Esophagus squamous epithelium (tissue), 5 donors: ENCODE measurements at regions not wholly inside any gene's neighbourhood (a gene's known extent, or its start where the extent isn't known, plus 50 kb on each side); places are given as distances from the start of the nearest gene placed in this dataset.

Experiments used
- DNase-seq: peaks from one replicate; lab custom pipeline; 2025; lab: John Stamatoyannopoulos, UW
- H3K27ac ChIP-seq, 4 donors: fragments of 200-600 bp; sonication (generic); one replicate each; pipeline ENCODE4 v1.5.1; 2016 to 2019; ENCODE audit warnings: mild to moderate bottlenecking in 1 of 4
- H3K27me3 ChIP-seq, 4 donors: fragments of 200-600 bp; sonication (generic); 1 replicate in 3 of 4; 2 replicates in 1 of 4; pipeline versions ENCODE4 v1.5.1 to v1.6.0; 2017 to 2021; ENCODE audit warnings: antibody characterized with exemption in 1 of 4
- H3K36me3 ChIP-seq, 3 donors: fragments of 200-600 bp; sonication (generic); one replicate each; pipeline ENCODE4 v1.5.1; 2016 to 2019
- H3K4me1 ChIP-seq, 3 donors: fragments of 200-600 bp; sonication (generic); one replicate each; pipeline ENCODE4 v1.5.1; 2017 to 2019
- H3K4me3 ChIP-seq, 4 donors: fragments of 200-600 bp; sonication (generic); 1 replicate in 3 of 4; 2 replicates in 1 of 4; pipeline ENCODE4 v1.5.1; 2016 to 2019; ENCODE audit warnings: mild to moderate bottlenecking in 2 of 4, moderate library complexity in 1 of 4
- H3K9me3 ChIP-seq, 3 donors: fragments of 200-600 bp; sonication (generic); one replicate each; pipeline ENCODE4 v1.5.1; 2016 to 2019
- POLR2A ChIP-seq, 4 donors: fragments of 450-650 bp; IDR thresholded peaks; one replicate each; pipeline ENCODE4 v1.6.1; 2017; ENCODE audit warnings: antibody characterized with exemption in 4 of 4, mild to moderate bottlenecking in 4 of 4, moderate library complexity in 3 of 4
- WGBS, 2 donors: methylation state at CpG; one replicate each; pipeline ENCODE4 v1.1.5; 2018; 5-methylcytosine and 5-hydroxymethylcytosine counted together
- intact Hi-C: fragments of 100-400 bp; cut with DNase I; formaldehyde crosslinking; loops from one replicate; pipeline ENCODE4 v1.15.0; 2022
- TF ChIP-seq, protein P1 (sequence below), 6 experiments: fragments of 450-650 bp in 4 of 6; fragments of 200-600 bp in 2 of 6; sonication (generic) in 2 of 6; IDR thresholded peaks; one replicate each; pipeline ENCODE4 v1.5.1; 2016 to 2019; ENCODE audit warnings: antibody characterized with exemption in 6 of 6, mild to moderate bottlenecking in 4 of 6, moderate library complexity in 4 of 6
- donor health status: DM: yes; HTN: yes; CAD: no.

DNA sequence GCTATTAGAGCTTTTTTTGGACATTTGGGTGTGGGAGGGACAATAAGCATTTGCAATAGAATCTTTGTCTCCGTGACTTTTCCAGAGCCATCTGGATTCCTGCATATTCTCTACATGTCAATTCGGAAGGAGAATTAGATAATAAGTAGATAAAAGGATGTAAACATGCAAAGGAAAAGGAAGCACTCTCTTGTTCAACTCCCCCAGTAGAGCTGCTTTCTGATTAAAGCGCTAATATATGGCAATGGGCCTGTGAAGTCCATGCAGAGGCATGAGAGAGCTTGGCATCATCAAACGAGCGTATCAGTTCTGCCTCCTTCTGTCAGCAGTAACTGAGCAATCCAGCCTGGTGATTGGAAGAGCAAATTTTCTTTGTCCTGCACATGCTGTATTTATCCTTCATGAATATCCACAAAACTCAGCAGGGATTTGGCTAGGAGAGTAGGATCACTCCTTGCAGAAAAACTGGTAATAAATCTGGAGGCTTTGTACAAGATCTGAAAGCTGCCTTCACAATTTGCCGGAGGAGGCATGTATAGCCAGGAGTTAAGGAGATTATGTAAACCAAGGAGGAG is 1752.9 kb downstream of the MAT2B start:
- Histone ChIP-seq H3K27ac (no peak overlapping the region), H3K4me3 (no peak overlapping the region), H3K4me1 (no peaks in the 10 kb centered on the region), H3K36me3 (no peaks in the 10 kb centered on the region), H3K9me3 (no peaks in the 10 kb centered on the region), H3K27me3 (no peaks in the 10 kb centered on the region)
- DNase-seq = no peak
- intact Hi-C loops = no loop called here
- no peak for TF ChIP-seq POLR2A (IDR thresholded peaks at IDR 0.05)
- TF ChIP-seq, protein P1, sequence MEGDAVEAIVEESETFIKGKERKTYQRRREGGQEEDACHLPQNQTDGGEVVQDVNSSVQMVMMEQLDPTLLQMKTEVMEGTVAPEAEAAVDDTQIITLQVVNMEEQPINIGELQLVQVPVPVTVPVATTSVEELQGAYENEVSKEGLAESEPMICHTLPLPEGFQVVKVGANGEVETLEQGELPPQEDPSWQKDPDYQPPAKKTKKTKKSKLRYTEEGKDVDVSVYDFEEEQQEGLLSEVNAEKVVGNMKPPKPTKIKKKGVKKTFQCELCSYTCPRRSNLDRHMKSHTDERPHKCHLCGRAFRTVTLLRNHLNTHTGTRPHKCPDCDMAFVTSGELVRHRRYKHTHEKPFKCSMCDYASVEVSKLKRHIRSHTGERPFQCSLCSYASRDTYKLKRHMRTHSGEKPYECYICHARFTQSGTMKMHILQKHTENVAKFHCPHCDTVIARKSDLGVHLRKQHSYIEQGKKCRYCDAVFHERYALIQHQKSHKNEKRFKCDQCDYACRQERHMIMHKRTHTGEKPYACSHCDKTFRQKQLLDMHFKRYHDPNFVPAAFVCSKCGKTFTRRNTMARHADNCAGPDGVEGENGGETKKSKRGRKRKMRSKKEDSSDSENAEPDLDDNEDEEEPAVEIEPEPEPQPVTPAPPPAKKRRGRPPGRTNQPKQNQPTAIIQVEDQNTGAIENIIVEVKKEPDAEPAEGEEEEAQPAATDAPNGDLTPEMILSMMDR (IDR thresholded peaks at IDR 0.05) = no peak
- 13 to 37% methylated on average over 6 of the region's 6 CpGs for WGBS, 2 donors

DNA sequence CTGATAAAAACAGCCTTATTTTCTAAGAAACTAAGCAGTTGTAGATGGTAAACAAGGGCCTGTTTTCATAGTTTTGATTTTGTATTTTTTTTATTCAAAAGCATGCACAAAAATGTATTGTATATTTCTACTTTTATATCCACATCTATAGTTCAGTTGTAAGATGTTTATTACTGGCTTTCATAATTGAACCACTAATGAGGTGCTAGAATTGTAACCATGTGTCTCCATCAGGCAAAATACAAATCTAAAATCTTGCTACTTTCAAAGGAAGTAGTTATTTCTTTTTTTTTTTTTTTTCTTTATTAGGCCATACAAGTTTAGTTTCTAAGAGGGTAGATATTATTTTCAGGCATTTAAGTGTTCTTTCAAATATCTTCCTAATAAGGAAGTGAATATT is 1755.0 kb downstream of the MAT2B start:
- no peak for TF ChIP-seq POLR2A (IDR thresholded peaks at IDR 0.05)
- TF ChIP-seq, protein P1 (IDR thresholded peaks at IDR 0.05) = no peak
- Histone ChIP-seq H3K27me3 (no peaks in the 10 kb centered on the region), H3K27ac (no peak overlapping the region), H3K4me3 (no peak overlapping the region), H3K4me1 (no peaks in the 10 kb centered on the region), H3K9me3 (no peaks in the 10 kb centered on the region), H3K36me3 (no peaks in the 10 kb centered on the region)
- intact Hi-C loops = no loop called here
- no peak for DNase-seq

GRCh38 chr5:165263536-165263935 is 1758.1 kb downstream of the MAT2B start:
- no peak overlapping the region for H3K4me3 ChIP-seq
- no peak for DNase-seq
- H3K27me3 ChIP-seq = no peaks in the 10 kb centered on the region
- H3K36me3 ChIP-seq = no peaks in the 10 kb centered on the region
- WGBS, 2 donors = 62 to 70% methylated on average over 3 of the region's 3 CpGs
- H3K27ac ChIP-seq = no peak overlapping the region
- H3K4me1 ChIP-seq = no peaks in the 10 kb centered on the region
- TF ChIP-seq, protein P1 (IDR thresholded peaks at IDR 0.05) = no peak
- no peak for TF ChIP-seq POLR2A (IDR thresholded peaks at IDR 0.05)
- no peaks in the 10 kb centered on the region for H3K9me3 ChIP-seq
- intact Hi-C loops = no loop called here

GRCh38 chr5:165266939-165267338 is 1761.5 kb downstream of the MAT2B start:
- Histone ChIP-seq H3K4me1 (no peaks in the 10 kb centered on the region), H3K27me3 (no peaks in the 10 kb centered on the region), H3K4me3 (no peak overlapping the region), H3K27ac (no peak overlapping the region), H3K9me3 (no peaks in the 10 kb centered on the region), H3K36me3 (no peaks in the 10 kb centered on the region)
- no peak for TF ChIP-seq POLR2A (IDR thresholded peaks at IDR 0.05)
- TF ChIP-seq, protein P1 (IDR thresholded peaks at IDR 0.05) = no peak
- 54 to 55% methylated on average over 4 of the region's 4 CpGs for WGBS, 2 donors
- intact Hi-C loops = no loop called here
- no peak for DNase-seq

GRCh38 chr5:165272436-165272835 is 1767.0 kb downstream of the MAT2B start:
- TF ChIP-seq, protein P1 (IDR thresholded peaks at IDR 0.05) = no peak
- no peak for TF ChIP-seq POLR2A (IDR thresholded peaks at IDR 0.05)
- H3K27me3 ChIP-seq = no peaks in the 10 kb centered on the region
- WGBS, 2 donors = 43 to 59% methylated on average over 2 of the region's 2 CpGs
- no peaks in the 10 kb centered on the region for H3K4me1 ChIP-seq
- no peaks in the 10 kb centered on the region for H3K9me3 ChIP-seq
- no peak overlapping the region for H3K27ac ChIP-seq
- no peaks in the 10 kb centered on the region for H3K36me3 ChIP-seq
- H3K4me3 ChIP-seq = no peak overlapping the region
- intact Hi-C loops = no loop called here
- DNase-seq = no peak
